Endothelial cell (in vitro differentiated cells): ENCODE measurements at regions not wholly inside any gene's neighbourhood (a gene's known extent, or its start where the extent isn't known, plus 50 kb on each side); places are given as distances from the start of the nearest gene placed in this dataset.

Source experiments
- DNase-seq: peaks from one replicate; pipeline ENCODE4 v3.0.0; 2021; ENCODE audit warnings: low spot score
- H3K27ac Mint-ChIP-seq: one replicate; pipeline ENCODE4 v1.8.0; 2021; ENCODE audit warnings: mixed read lengths, inconsistent platforms; ENCODE audit not compliant: unreplicated experiment
- H3K27me3 Mint-ChIP-seq: one replicate; pipeline ENCODE4 v1.8.0; 2021; ENCODE audit warnings: mild to moderate bottlenecking, moderate library complexity, mixed read lengths, inconsistent platforms; ENCODE audit not compliant: unreplicated experiment
- H3K36me3 Mint-ChIP-seq: one replicate; pipeline ENCODE4 v1.8.0; 2021; ENCODE audit warnings: mild to moderate bottlenecking, low read depth, mixed read lengths, inconsistent platforms; ENCODE audit not compliant: unreplicated experiment
- H3K4me1 Mint-ChIP-seq: one replicate; pipeline ENCODE4 v1.8.0; 2021; ENCODE audit warnings: mild to moderate bottlenecking, mixed read lengths, inconsistent platforms; ENCODE audit not compliant: unreplicated experiment
- H3K4me3 Mint-ChIP-seq: one replicate; pipeline ENCODE4 v1.8.0; 2021; ENCODE audit warnings: mild to moderate bottlenecking, mixed read lengths, inconsistent platforms; ENCODE audit not compliant: unreplicated experiment
- H3K9me3 Mint-ChIP-seq: one replicate; pipeline ENCODE4 v1.8.0; 2021; ENCODE audit warnings: mixed read lengths, inconsistent platforms; ENCODE audit not compliant: unreplicated experiment
- TF ChIP-seq, protein P1 (sequence below): fragments of 200-600 bp; sonication (generic); IDR thresholded peaks from one replicate; pipeline ENCODE4 v1.5.0; 2021; ENCODE audit warnings: antibody characterized with exemption; ENCODE audit not compliant: unreplicated experiment

DNA sequence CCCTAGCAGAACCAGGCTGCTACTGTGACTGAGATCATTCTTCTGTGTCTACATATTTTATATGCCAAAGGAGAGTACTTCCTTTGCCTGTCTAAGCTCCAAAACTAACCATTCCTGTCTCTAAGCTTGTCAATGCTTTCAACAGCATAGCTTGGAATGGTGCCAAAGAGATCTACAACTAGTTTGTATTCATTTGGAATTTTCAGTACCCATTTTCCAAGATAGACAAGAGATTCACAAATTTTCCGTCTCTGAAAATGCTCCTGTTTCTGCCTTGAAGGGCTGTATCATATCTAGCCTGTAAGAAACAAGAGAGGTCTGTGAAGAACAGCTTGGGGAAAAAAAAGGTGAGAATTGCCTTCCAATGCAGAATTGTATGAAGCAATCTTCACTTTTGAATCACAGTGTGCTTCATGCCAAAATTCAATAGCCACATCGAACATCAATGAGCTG, 334.4 kb upstream of the ACTBL2 start:
- TF ChIP-seq, protein P1, sequence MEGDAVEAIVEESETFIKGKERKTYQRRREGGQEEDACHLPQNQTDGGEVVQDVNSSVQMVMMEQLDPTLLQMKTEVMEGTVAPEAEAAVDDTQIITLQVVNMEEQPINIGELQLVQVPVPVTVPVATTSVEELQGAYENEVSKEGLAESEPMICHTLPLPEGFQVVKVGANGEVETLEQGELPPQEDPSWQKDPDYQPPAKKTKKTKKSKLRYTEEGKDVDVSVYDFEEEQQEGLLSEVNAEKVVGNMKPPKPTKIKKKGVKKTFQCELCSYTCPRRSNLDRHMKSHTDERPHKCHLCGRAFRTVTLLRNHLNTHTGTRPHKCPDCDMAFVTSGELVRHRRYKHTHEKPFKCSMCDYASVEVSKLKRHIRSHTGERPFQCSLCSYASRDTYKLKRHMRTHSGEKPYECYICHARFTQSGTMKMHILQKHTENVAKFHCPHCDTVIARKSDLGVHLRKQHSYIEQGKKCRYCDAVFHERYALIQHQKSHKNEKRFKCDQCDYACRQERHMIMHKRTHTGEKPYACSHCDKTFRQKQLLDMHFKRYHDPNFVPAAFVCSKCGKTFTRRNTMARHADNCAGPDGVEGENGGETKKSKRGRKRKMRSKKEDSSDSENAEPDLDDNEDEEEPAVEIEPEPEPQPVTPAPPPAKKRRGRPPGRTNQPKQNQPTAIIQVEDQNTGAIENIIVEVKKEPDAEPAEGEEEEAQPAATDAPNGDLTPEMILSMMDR, result no peak
- Mint-ChIP-seq H3K9me3 (no peaks in the 10 kb centered on the region), H3K4me3 (no peak overlapping the region), H3K27me3 (peaks cover 2% of the 10 kb centered on the region), H3K4me1 (peaks cover 5% of the 10 kb centered on the region), H3K36me3 (no peaks in the 10 kb centered on the region), H3K27ac (no peak overlapping the region)
- DNase-seq, result no peak

DNA sequence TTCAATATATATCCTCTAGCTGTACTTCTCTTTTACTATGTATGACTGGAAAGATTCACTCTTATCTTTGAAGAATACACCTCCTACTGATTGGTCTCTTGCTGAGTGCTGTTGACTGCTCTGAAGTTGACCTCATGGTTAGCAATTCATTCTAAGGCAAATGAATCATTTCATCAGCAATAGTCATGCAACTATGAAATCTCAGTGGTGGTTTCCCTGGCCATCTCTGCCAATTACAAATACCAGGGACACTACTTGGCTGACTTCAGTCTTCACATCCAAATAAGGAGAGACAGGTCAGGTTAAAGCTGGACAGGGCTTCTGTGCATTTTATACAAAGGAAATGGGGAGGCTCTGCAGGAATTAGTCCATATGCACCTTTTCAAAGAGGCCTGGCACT, 333.5 kb upstream of the ACTBL2 start:
- Mint-ChIP-seq H3K27ac (no peak overlapping the region), H3K36me3 (no peaks in the 10 kb centered on the region), H3K9me3 (no peaks in the 10 kb centered on the region), H3K27me3 (peaks cover 2% of the 10 kb centered on the region), H3K4me3 (no peak overlapping the region), H3K4me1 (peaks cover 5% of the 10 kb centered on the region)
- DNase-seq, result no peak
- TF ChIP-seq, protein P1, result no peak

DNA sequence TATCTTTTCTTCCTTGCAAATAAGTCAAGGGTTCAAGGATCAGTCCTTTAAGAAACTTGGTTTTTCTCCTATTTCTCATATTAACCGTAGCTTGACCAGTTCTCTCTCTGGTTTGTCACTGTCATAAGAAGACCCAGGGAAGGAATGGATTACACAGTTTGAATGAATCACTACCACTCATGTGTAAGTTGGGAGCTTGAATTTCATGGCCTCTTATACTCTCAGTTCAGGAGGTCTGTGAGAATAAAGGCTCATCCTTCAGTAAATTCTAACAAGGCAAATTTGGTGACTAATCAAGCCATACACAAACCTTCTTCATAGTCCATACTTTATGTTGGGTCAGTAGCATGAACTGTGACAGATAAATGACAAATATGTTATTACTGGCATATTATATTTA, 323.1 kb upstream of the ACTBL2 start:
- no peak for DNase-seq
- H3K9me3 Mint-ChIP-seq, result no peaks in the 10 kb centered on the region
- H3K4me1 Mint-ChIP-seq, result peaks cover 4% of the 10 kb centered on the region
- H3K36me3 Mint-ChIP-seq, result no peaks in the 10 kb centered on the region
- TF ChIP-seq, protein P1, result no peak
- no peak overlapping the region for H3K27ac Mint-ChIP-seq
- no peaks in the 10 kb centered on the region for H3K27me3 Mint-ChIP-seq
- H3K4me3 Mint-ChIP-seq, result no peak overlapping the region

DNA sequence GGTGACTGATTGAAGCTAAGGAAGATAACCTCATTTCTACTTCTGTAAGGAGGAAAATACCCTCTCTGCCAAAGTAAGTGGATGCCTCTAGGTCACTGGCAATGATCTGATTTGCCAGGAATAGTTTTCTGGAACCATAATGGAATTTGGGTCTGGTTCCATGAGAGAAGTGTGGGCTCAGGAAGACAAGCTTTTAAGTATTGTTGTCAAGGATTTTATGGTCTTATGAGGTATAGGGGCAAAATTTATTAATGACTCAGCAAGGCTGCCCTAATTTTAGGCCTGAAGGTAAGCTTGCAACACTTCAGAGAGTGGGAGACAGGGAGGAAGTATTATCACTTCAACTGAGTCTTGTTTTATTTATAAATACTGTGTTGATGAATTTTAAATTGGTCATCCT, 322.6 kb upstream of the ACTBL2 start:
- H3K27ac Mint-ChIP-seq, result no peak overlapping the region
- H3K4me3 Mint-ChIP-seq, result no peak overlapping the region
- no peaks in the 10 kb centered on the region for H3K36me3 Mint-ChIP-seq
- H3K9me3 Mint-ChIP-seq, result no peaks in the 10 kb centered on the region
- H3K27me3 Mint-ChIP-seq, result no peaks in the 10 kb centered on the region
- no peak for DNase-seq
- H3K4me1 Mint-ChIP-seq, result peaks cover 4% of the 10 kb centered on the region
- TF ChIP-seq, protein P1, result no peak

DNA sequence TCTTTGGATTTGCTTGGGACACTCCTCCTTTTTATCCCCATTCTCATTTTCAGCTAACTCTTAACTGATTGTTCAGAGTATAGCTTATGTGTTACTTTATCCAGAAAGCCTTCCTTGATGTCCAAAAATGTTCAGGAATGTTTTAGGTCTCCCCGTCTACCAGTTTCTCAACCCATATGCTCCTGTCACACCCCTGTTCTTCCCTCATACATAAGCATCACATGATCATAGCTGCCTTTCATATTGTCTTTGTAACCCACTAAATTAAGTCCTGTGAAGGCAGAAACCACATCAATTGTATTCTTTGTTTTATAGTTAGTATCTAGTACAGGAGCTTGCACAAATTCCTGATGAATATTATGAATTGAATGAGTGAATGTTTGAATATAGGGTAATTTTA, 321.9 kb upstream of the ACTBL2 start:
- TF ChIP-seq, protein P1, result no peak
- DNase-seq, result no peak
- no peaks in the 10 kb centered on the region for H3K36me3 Mint-ChIP-seq
- no peaks in the 10 kb centered on the region for H3K9me3 Mint-ChIP-seq
- H3K4me1 Mint-ChIP-seq, result peaks cover 4% of the 10 kb centered on the region
- no peak overlapping the region for H3K4me3 Mint-ChIP-seq
- no peaks in the 10 kb centered on the region for H3K27me3 Mint-ChIP-seq
- H3K27ac Mint-ChIP-seq, result no peak overlapping the region
